ENCODE measurements at regions not wholly inside any gene's neighbourhood (a gene's known extent, or its start where the extent isn't known, plus 50 kb on each side); places are given as distances from the start of the nearest gene placed in this dataset.

DNA sequence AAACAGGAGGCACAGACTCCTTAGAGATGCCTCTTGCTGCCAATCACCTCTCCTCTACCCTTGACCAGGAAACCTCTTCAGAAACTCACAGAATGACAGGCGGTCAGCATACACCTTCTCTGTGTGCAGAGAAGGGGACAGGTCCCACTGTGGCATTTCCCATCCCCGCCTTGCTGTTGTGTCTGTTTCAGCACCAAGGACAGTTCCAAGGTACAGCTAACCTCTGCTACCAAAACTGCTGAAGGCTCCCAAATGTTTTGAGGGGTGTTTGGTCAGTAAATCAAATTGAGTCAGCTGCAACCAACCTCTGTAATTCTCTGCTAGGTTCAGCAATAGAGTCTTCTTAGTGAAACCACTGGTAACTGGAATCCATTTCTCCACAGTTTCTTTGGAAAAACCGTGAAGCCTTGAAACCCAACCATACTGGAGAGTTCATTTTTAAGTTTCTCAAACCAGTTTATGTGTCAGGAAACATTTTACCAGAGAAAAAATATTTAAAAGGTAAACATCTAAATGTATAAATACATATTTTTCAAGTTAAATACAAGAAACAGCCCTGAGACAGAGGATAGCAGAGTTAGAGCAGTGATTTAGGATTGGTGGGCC, 122.0 kb downstream of the DRD1 start:
- Histone ChIP-seq H3K27ac (ENCODE audit: low read depth, low read length) (no peak overlapping the region), H3K9me3 (ENCODE audit: low read length) (no peaks in the 10 kb centered on the region), H3K36me3 (ENCODE audit: insufficient read depth, low read length) (no peaks in the 10 kb centered on the region), H3K4me1 (ENCODE audit: insufficient read depth, low read length) (no peaks in the 10 kb centered on the region), H3K27me3 (ENCODE audit: control insufficient read depth in 1 of 2, insufficient read depth in 2 of 2, low read length in 2 of 2) (no peaks in the 10 kb centered on the region), H3K4me3 (ENCODE audit: low read depth in 1 of 2, low read length in 2 of 2) (no peak overlapping the region), H3K9ac (ENCODE audit: low read length) (no peak overlapping the region)

GRCh38 chr5:175319199-175319598, 124.8 kb downstream of the DRD1 start:
- H3K36me3 ChIP-seq (ENCODE audit: insufficient read depth, low read length): no peaks in the 10 kb centered on the region
- no peak overlapping the region for H3K27ac ChIP-seq (ENCODE audit: low read depth, low read length)
- no peak overlapping the region for H3K9ac ChIP-seq (ENCODE audit: low read length)
- H3K27me3 ChIP-seq (ENCODE audit: control insufficient read depth in 1 of 2, insufficient read depth in 2 of 2, low read length in 2 of 2): no peaks in the 10 kb centered on the region
- no peaks in the 10 kb centered on the region for H3K4me1 ChIP-seq (ENCODE audit: insufficient read depth, low read length)
- H3K4me3 ChIP-seq (ENCODE audit: low read depth in 1 of 2, low read length in 2 of 2): no peak overlapping the region
- no peaks in the 10 kb centered on the region for H3K9me3 ChIP-seq (ENCODE audit: low read length)

- Histone ChIP-seq H3K4me1 (ENCODE audit: insufficient read depth, low read length) (no peaks in the 10 kb centered on the region), H3K9ac (ENCODE audit: low read length) (no peak overlapping the region), H3K27me3 (ENCODE audit: control insufficient read depth in 1 of 2, insufficient read depth in 2 of 2, low read length in 2 of 2) (no peaks in the 10 kb centered on the region), H3K9me3 (ENCODE audit: low read length) (no peaks in the 10 kb centered on the region), H3K36me3 (ENCODE audit: insufficient read depth, low read length) (no peaks in the 10 kb centered on the region), H3K27ac (ENCODE audit: low read depth, low read length) (no peak overlapping the region), H3K4me3 (ENCODE audit: low read depth in 1 of 2, low read length in 2 of 2) (no peak overlapping the region)
These were observed 126.1 kb downstream of the DRD1 start for GRCh38 chr5:175317872-175318271.

- Histone ChIP-seq H3K27me3 (ENCODE audit: control insufficient read depth in 1 of 2, insufficient read depth in 2 of 2, low read length in 2 of 2) (no peaks in the 10 kb centered on the region), H3K9ac (ENCODE audit: low read length) (no peak overlapping the region), H3K36me3 (ENCODE audit: insufficient read depth, low read length) (no peaks in the 10 kb centered on the region), H3K27ac (ENCODE audit: low read depth, low read length) (no peak overlapping the region), H3K4me1 (ENCODE audit: insufficient read depth, low read length) (no peaks in the 10 kb centered on the region), H3K4me3 (ENCODE audit: low read depth in 1 of 2, low read length in 2 of 2) (no peak overlapping the region), H3K9me3 (ENCODE audit: low read length) (peaks cover 6% of the 10 kb centered on the region)
These were observed 134.7 kb downstream of the DRD1 start for GRCh38 chr5:175309218-175309810.

GRCh38 chr5:175308701-175309100, 135.3 kb downstream of the DRD1 start:
- H3K9me3 ChIP-seq (ENCODE audit: low read length): peaks cover 8% of the 10 kb centered on the region
- no peaks in the 10 kb centered on the region for H3K27me3 ChIP-seq (ENCODE audit: control insufficient read depth in 1 of 2, insufficient read depth in 2 of 2, low read length in 2 of 2)
- no peak overlapping the region for H3K9ac ChIP-seq (ENCODE audit: low read length)
- no peak overlapping the region for H3K4me3 ChIP-seq (ENCODE audit: low read depth in 1 of 2, low read length in 2 of 2)
- H3K27ac ChIP-seq (ENCODE audit: low read depth, low read length): no peak overlapping the region
- no peaks in the 10 kb centered on the region for H3K4me1 ChIP-seq (ENCODE audit: insufficient read depth, low read length)
- H3K36me3 ChIP-seq (ENCODE audit: insufficient read depth, low read length): no peaks in the 10 kb centered on the region

DNA sequence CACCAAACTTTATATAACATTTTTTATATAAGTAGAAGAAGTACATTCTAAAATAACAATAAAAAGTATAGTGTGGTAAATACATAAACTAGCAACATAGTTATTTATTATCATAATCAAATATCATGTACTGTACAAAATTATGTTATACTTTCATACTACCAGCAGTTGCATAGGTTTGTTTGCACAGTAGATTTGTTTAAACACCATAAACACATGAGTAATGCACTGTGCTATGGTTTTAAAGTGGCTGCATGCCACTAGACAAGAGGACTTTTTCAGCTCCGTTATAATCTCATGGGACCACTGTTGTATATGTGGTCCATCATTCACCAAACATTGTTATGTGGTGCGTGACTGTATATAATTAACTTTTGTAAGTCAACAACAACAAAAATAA, 137.6 kb downstream of the DRD1 start:
- no peaks in the 10 kb centered on the region for H3K27me3 ChIP-seq (ENCODE audit: control insufficient read depth in 1 of 2, insufficient read depth in 2 of 2, low read length in 2 of 2)
- no peak overlapping the region for H3K27ac ChIP-seq (ENCODE audit: low read depth, low read length)
- H3K4me1 ChIP-seq (ENCODE audit: insufficient read depth, low read length): no peaks in the 10 kb centered on the region
- no peak overlapping the region for H3K4me3 ChIP-seq (ENCODE audit: low read depth in 1 of 2, low read length in 2 of 2)
- H3K9ac ChIP-seq (ENCODE audit: low read length): no peak overlapping the region
- H3K36me3 ChIP-seq (ENCODE audit: insufficient read depth, low read length): no peaks in the 10 kb centered on the region
- peaks cover 8% of the 10 kb centered on the region for H3K9me3 ChIP-seq (ENCODE audit: low read length)

DNA sequence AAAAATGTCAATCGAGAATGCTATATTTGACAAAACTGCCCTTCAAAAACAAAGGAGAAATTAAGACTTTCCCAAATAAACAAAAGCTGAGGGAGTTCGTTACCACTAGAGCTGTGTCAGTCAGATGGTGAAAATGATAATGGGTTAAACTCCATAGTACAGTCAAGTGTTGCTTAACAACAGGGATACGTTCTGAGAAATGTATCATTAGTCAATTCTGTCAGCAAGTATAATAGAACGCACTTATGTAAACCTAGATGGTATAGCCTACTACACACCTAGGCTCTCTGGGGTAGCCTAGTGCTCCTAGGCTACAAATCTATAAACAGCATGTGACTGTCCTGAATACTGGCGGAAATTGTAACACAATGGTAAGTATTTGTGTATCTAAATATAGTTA, 138.7 kb downstream of the DRD1 start:
- H3K9ac ChIP-seq (ENCODE audit: low read length): no peak overlapping the region
- no peak overlapping the region for H3K4me3 ChIP-seq (ENCODE audit: low read depth in 1 of 2, low read length in 2 of 2)
- H3K4me1 ChIP-seq (ENCODE audit: insufficient read depth, low read length): no peaks in the 10 kb centered on the region
- no peaks in the 10 kb centered on the region for H3K27me3 ChIP-seq (ENCODE audit: control insufficient read depth in 1 of 2, insufficient read depth in 2 of 2, low read length in 2 of 2)
- no peaks in the 10 kb centered on the region for H3K36me3 ChIP-seq (ENCODE audit: insufficient read depth, low read length)
- no peak overlapping the region for H3K27ac ChIP-seq (ENCODE audit: low read depth, low read length)
- H3K9me3 ChIP-seq (ENCODE audit: low read length): peaks cover 8% of the 10 kb centered on the region

GRCh38 chr5:175290379-175290778, 153.6 kb downstream of the DRD1 start:
- H3K4me3 ChIP-seq (ENCODE audit: low read depth in 1 of 2, low read length in 2 of 2): no peak overlapping the region
- H3K27ac ChIP-seq (ENCODE audit: low read depth, low read length): no peak overlapping the region
- no peaks in the 10 kb centered on the region for H3K4me1 ChIP-seq (ENCODE audit: insufficient read depth, low read length)
- H3K27me3 ChIP-seq (ENCODE audit: control insufficient read depth in 1 of 2, insufficient read depth in 2 of 2, low read length in 2 of 2): no peaks in the 10 kb centered on the region
- H3K9ac ChIP-seq (ENCODE audit: low read length): no peak overlapping the region
- no peaks in the 10 kb centered on the region for H3K36me3 ChIP-seq (ENCODE audit: insufficient read depth, low read length)
- peaks cover 3% of the 10 kb centered on the region for H3K9me3 ChIP-seq (ENCODE audit: low read length)

DNA sequence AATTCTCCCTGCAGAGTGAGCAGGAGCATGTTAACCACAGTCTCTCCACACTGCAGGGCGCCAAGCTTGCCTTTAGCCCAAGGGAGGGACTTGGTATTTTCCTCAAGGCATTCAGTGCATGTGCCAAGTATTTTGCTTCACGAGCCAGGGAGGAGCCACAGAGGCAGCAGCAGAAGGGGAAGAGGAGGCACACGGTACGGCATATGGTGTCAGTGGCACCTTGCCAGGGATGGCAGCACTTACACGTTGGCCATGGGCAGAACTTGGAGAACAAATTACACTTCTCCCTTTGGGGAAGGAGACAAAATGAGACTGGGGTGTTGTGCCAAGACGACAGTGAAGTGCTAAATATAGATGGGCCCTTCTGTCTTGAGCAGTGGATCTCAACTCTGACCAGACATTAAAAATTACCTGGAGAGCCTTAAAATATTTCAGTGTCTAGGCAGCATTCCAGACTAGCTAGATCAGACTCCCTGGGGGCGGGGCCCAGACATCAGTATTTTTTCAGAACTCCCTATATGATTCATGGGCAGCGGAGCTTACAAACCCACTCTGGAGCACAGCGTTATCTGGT, 155.8 kb downstream of the DRD1 start:
- Histone ChIP-seq H3K27me3 (ENCODE audit: control insufficient read depth in 1 of 2, insufficient read depth in 2 of 2, low read length in 2 of 2) (no peaks in the 10 kb centered on the region), H3K4me3 (ENCODE audit: low read depth in 1 of 2, low read length in 2 of 2) (no peak overlapping the region), H3K36me3 (ENCODE audit: insufficient read depth, low read length) (no peaks in the 10 kb centered on the region), H3K9me3 (ENCODE audit: low read length) (no peaks in the 10 kb centered on the region), H3K27ac (ENCODE audit: low read depth, low read length) (no peak overlapping the region), H3K9ac (ENCODE audit: low read length) (no peak overlapping the region), H3K4me1 (ENCODE audit: insufficient read depth, low read length) (no peaks in the 10 kb centered on the region)

DNA sequence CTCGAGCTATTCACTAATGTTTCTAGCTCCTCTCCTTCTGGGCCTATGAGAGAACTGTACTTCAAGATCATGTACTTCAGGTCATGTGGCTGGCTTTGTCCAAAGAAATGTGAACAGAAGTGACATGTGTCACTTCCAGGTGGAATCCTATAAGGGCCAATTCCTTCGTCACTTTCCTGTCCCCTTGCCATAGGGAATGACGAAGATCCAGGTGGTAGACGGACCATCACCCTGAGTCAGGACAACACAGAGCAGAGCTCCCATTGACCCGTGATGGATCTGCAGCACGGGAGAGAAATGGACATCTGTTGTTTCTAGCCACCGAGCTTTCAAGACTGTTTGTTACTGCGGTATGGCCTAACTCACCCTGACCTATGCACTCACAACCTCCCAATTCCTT, 157.0 kb downstream of the DRD1 start:
- Histone ChIP-seq H3K4me3 (ENCODE audit: low read depth in 1 of 2, low read length in 2 of 2) (no peak overlapping the region), H3K9ac (ENCODE audit: low read length) (no peak overlapping the region), H3K27me3 (ENCODE audit: control insufficient read depth in 1 of 2, insufficient read depth in 2 of 2, low read length in 2 of 2) (no peaks in the 10 kb centered on the region)

GRCh38 chr5:175285261-175285660, 158.7 kb downstream of the DRD1 start:
- H3K36me3 ChIP-seq (ENCODE audit: insufficient read depth, low read length): no peaks in the 10 kb centered on the region
- H3K4me3 ChIP-seq (ENCODE audit: low read depth in 1 of 2, low read length in 2 of 2): no peak overlapping the region
- H3K27ac ChIP-seq (ENCODE audit: low read depth, low read length): no peak overlapping the region
- no peaks in the 10 kb centered on the region for H3K27me3 ChIP-seq (ENCODE audit: control insufficient read depth in 1 of 2, insufficient read depth in 2 of 2, low read length in 2 of 2)
- H3K4me1 ChIP-seq (ENCODE audit: insufficient read depth, low read length): no peaks in the 10 kb centered on the region
- H3K9ac ChIP-seq (ENCODE audit: low read length): no peak overlapping the region
- no peaks in the 10 kb centered on the region for H3K9me3 ChIP-seq (ENCODE audit: low read length)

More for the DNA sequence above, 157.0 kb downstream of the DRD1 start:
- H3K27ac ChIP-seq (ENCODE audit: low read depth, low read length): no peak overlapping the region
- no peaks in the 10 kb centered on the region for H3K36me3 ChIP-seq (ENCODE audit: insufficient read depth, low read length)
- no peaks in the 10 kb centered on the region for H3K4me1 ChIP-seq (ENCODE audit: insufficient read depth, low read length)
- no peaks in the 10 kb centered on the region for H3K9me3 ChIP-seq (ENCODE audit: low read length)

GRCh38 chr5:175284806-175285205, 159.2 kb downstream of the DRD1 start:
- Histone ChIP-seq H3K27me3 (ENCODE audit: control insufficient read depth in 1 of 2, insufficient read depth in 2 of 2, low read length in 2 of 2) (no peaks in the 10 kb centered on the region), H3K9me3 (ENCODE audit: low read length) (no peaks in the 10 kb centered on the region), H3K4me3 (ENCODE audit: low read depth in 1 of 2, low read length in 2 of 2) (no peak overlapping the region), H3K4me1 (ENCODE audit: insufficient read depth, low read length) (no peaks in the 10 kb centered on the region), H3K27ac (ENCODE audit: low read depth, low read length) (no peak overlapping the region), H3K9ac (ENCODE audit: low read length) (no peak overlapping the region), H3K36me3 (ENCODE audit: insufficient read depth, low read length) (no peaks in the 10 kb centered on the region)

Data from muscle layer of colon (tissue), 2 donors.